Neural progenitor cell (in vitro differentiated cells): ENCODE measurements at regions not wholly inside any gene's neighbourhood (a gene's known extent, or its start where the extent isn't known, plus 50 kb on each side); places are given as distances from the start of the nearest gene placed in this dataset.

Experiments
- EZH2 ChIP-seq: fragments of 200-600 bp; sonication (generic); IDR thresholded peaks from 2 replicates; pipeline ENCODE4 v1.6.1; 2017; ENCODE audit warnings: antibody characterized with exemption, mild to moderate bottlenecking, moderate library complexity
- TF ChIP-seq, protein P1 (sequence below): fragments of 200-600 bp; sonication (generic); IDR thresholded peaks from 2 replicates; pipeline ENCODE4 v1.5.1; 2017; ENCODE audit warnings: antibody characterized with exemption, mild to moderate bottlenecking

GRCh38 chr4:11701966-11702725 lies 273.5 kb upstream of the HS3ST1 start:
- TF ChIP-seq, protein P1, sequence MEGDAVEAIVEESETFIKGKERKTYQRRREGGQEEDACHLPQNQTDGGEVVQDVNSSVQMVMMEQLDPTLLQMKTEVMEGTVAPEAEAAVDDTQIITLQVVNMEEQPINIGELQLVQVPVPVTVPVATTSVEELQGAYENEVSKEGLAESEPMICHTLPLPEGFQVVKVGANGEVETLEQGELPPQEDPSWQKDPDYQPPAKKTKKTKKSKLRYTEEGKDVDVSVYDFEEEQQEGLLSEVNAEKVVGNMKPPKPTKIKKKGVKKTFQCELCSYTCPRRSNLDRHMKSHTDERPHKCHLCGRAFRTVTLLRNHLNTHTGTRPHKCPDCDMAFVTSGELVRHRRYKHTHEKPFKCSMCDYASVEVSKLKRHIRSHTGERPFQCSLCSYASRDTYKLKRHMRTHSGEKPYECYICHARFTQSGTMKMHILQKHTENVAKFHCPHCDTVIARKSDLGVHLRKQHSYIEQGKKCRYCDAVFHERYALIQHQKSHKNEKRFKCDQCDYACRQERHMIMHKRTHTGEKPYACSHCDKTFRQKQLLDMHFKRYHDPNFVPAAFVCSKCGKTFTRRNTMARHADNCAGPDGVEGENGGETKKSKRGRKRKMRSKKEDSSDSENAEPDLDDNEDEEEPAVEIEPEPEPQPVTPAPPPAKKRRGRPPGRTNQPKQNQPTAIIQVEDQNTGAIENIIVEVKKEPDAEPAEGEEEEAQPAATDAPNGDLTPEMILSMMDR = peak; percentile 21
- TF ChIP-seq EZH2 = no peak
